GM18907 (cell line): ENCODE measurements at regions not wholly inside any gene's neighbourhood (a gene's known extent, or its start where the extent isn't known, plus 50 kb on each side); places are given as distances from the start of the nearest gene placed in this dataset.

Experiments
- ATAC-seq: cut with Tn5 transposase; IDR thresholded peaks from one replicate; pipeline ENCODE4 v1.9.1; 2021; ENCODE audit warnings: mild to moderate bottlenecking, moderate library complexity; ENCODE audit not compliant: unreplicated experiment

GRCh38 chr18:78738076-78738690, 241.4 kb upstream of the SALL3 start:
- no peak for ATAC-seq

GRCh38 chr18:78739115-78739514, 240.5 kb upstream of the SALL3 start:
- no peak for ATAC-seq

GRCh38 chr18:78739882-78740677, 239.5 kb upstream of the SALL3 start:
- no peak for ATAC-seq

DNA sequence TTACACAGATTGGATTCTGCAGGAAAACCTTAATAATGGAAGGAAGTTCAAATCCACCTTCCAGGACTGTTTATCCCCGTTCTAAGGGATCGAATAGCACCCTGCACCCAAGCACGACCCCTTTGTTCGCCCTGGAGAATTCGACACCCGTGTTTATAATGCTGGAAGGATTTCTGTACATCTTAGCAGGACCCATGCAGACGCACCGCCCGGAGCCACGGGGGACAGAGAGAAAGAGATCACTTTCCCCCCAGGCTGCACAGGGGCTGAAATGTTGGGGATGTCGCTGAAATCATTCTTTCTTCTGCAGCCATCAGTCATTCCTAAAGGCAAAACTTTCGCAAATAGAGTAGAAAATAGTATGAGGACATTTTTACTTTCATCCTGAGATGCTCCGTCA, 238.7 kb upstream of the SALL3 start:
- ATAC-seq, result no peak

DNA sequence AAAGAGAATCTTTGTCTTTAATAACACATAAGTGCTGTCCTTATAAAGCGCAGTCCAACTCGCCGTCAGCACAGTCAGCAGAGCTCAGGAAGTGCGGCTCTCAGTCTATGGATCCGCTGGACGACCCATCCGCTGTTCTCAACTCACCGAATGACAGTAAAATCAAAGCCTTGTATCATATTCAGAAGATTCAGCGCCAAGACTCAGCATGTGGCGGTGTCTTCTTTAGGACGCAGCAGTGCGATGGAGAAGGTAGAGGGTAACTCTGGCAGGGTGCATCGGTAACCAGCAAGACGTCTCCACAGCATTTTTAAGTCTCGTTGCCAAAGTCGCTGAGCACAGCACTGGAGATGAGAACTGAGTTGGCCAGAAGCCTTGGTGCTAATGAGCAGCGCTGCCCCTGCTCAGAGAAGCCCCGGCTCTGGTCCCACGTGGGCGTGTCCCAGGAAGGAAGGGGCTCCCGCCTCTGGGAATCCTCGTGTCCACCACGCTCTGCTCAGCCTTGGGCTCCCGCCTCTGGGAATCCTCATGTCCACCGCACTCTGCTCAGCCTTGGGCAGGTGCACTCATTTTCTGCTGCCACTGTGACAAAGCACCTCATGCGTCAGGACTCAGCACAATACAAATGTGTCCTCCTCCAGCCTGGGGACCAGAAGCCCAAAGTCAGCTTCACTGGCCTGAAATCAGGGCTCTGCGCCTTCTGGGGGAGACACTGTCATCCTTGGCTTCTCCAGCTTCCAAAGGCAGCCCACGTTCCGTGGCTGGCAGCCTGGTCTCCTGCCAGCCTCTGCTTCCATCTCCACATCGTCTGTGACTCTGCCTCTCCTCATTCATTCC, 238.0 kb upstream of the SALL3 start:
- ATAC-seq, result no peak

DNA sequence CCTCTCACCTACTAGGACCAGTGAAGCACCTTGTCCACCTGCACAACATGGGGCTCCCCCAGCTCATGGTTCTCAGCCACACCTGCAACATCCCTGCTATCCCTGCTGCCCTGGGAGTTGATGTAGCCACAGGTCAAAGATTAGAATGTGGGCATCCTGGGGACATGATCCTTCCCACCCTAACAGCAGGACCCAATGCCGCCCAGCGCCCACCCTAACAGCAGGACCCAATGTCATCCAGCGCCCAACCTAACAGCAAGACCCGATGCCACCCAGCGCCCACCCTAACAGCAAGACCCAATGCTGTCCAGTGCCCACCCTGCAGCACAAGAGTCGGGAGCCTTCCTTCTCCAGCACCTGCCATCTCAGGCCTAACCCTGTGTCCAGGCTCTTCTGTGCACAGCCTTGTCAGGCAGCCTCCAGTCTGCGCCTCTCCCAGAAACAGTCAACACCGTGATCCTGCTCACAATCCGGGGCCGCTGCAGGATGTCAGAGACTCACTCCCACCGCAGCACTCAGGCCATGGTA, 237.3 kb upstream of the SALL3 start:
- no peak for ATAC-seq

- ATAC-seq, result no peak
These were observed 236.5 kb upstream of the SALL3 start for GRCh38 chr18:78743078-78743477.

- ATAC-seq, result no peak
These were observed 228.0 kb upstream of the SALL3 start for GRCh38 chr18:78751664-78752063.

- no peak for ATAC-seq
These were observed 226.4 kb upstream of the SALL3 start for GRCh38 chr18:78753240-78753639.

DNA sequence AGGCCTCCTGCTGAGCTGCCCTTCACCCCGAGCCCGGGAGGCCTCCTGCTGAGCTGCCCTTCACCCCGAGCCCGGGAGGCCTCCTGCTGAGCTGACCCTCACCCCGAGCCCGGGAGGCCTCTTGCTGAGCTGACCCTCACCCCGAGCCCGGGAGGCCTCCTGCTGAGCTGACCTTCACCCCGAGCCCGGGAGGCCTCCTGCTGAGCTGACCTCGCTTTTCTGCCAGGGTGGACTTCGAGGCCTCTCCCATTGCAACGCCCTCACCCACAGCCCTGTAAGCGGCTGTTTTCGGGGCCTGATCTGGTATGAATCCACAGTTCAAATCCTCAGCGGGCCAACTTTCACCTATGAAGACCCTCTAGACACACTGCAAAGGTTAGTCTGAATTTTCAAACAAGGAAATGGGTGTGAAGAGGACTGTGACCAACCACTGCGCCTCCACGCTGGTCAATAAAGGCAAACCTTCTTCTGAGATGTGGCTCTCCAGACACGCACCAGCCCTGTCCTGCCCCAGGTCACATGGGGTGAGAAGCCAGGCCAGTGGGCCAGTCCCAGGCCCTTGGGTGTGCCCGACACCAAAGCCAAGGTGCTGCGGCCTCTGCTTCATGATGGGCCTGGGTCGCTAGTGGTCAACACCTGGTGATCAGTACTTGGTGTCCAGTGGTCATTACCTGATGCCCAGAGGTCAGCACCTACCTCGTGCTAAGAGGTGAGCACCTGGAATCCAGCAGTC, 225.1 kb upstream of the SALL3 start:
- ATAC-seq, result no peak

- ATAC-seq, result no peak
These were observed 222.6 kb upstream of the SALL3 start for GRCh38 chr18:78757014-78757413.

DNA sequence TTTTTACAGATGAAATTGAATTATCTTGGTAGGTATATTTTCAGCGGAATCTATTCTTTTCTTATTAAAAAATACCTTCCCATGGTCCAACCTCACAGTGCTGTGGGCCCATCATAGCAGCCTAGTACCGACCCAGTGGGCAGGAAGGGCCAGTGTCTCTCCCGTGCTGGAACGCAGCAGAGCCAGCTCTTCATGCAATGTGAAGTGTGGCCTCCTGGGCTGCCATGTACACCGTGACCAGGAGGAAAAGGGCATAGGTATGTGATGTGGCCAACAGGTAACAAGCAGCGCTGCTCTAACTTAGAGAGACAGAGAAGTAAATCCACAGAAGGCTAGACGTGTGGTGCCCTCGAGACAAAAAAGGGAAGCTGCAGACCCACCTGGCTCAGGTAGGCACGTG, 221.1 kb upstream of the SALL3 start:
- ATAC-seq, result no peak

- ATAC-seq, result no peak
These were observed 216.9 kb upstream of the SALL3 start for GRCh38 chr18:78762753-78763152.

DNA sequence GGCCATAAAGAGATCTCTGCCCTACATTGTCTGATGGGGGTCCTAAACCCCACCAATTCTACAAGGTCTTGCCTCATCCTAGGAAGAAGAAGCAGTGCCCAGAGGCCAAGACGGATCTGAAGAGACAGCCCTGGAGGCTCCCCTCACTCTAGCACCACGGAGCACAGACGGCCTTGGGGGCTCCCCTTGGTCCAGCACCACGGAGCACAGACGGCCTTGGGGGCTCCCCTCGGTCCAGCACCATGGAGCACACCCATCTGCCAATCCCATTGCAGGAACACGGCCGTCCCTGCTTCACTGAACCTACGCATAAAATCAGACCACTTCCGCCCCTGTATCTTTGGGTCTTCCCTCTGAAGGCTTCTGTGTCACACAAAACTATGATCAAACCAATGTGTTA, 215.1 kb upstream of the SALL3 start:
- no peak for ATAC-seq

DNA sequence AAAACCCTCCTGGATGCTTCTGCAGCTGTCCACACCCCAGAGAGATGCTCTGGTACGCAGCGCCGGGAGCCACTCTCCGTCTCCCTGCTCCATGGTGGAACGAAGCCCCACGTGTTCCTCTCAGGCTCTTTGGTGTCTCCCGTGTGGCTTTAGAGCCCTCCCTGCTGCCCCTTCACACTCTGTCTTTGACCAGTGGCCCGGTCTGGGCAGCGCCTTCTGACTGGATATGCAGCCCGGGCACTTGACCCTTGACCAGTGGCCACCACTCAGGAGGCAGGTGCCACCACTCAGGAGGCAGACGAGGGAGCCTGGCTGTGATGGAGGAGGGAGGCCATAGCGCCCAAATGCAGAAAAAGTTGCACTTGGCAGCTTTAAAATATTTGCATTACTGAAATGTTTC, 214.5 kb upstream of the SALL3 start:
- ATAC-seq, result no peak

DNA sequence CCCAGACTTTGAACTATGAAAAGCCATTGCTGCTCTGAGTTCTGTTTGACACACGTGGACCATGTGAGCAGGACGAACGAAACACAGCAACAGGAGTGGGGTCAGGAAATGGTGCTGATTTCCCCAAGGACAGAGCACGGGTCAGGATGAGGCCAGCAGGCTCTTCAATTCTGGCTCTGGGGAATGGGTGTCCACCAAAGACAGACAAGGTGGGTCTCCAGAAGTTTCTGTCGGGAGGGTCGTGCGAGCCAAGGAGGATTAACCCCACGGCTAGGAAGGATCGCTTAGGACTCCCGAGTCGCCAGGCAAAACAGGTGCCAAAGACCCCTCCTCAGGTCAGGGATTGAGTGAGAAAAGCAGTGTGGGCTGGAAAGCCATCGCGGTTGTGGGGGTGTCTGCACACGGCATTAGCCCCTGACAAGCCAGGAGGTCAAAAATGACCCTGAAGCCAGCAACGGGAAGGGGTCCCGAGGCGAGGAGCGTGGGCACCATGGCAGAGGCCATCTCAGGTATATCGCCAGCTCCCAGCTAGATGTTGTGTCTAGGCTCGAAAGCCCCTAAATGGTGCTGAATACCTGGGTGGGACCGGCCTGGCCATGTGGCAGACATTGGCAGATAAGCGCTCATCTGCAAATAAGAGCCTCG, 213.9 kb upstream of the SALL3 start:
- ATAC-seq, result no peak

GRCh38 chr18:78766651-78767533, 212.7 kb upstream of the SALL3 start:
- ATAC-seq, result no peak

DNA sequence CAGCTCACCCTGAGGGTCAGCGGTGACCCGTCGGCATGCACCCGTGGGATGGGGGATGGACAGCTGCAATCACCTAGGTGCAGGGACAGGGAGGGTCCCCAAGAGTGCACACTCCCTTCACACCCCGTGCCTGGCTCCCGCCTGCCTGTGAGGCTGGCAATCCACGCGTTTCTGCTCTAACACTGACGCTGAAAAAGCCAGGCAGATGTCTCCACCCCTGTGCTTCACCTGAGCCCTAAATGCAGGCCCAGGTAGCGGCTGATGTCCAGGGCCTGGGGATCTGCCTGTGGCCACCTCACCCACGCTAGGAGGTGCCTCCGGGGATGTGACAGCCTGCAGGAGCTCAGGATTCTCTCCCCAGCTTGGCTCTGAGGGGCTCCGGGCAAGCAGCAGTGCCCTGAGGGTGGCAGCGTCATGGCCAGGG, 212.0 kb upstream of the SALL3 start:
- ATAC-seq, result no peak

DNA sequence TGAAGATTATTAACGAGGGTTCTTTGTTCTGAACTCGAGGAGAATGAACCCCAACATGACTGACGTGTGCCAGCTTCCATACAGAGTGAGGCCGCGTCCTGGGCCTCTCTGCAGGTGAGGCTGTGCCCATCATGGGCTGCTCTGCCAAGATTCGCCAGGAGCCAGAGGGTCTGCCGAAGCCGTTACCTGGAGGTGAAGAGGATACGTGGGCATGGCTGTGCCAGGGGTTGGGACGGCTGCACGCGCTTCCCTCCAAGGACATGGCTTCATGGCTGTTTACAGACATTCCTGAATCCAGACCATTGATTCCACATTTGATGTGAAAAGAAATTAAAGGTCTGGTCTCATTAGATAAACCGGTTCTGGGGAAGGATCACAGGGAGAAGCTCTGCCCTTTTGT, 211.4 kb upstream of the SALL3 start:
- ATAC-seq, result no peak
